Adrenal gland (tissue), 5 donors: ENCODE measurements at regions not wholly inside any gene's neighbourhood (a gene's known extent, or its start where the extent isn't known, plus 50 kb on each side); places are given as distances from the start of the nearest gene placed in this dataset.

ENCODE experiments used
- POLR2A ChIP-seq, 2 donors: fragments of 450-650 bp; IDR thresholded peaks; one replicate each; pipeline ENCODE4 v1.6.1; 2017; ENCODE audit warnings: antibody characterized with exemption in 2 of 2, mild to moderate bottlenecking in 2 of 2, moderate library complexity in 1 of 2
- TF ChIP-seq, protein P1 (sequence below), 6 experiments: fragments of 450-650 bp in 4 of 6; fragments of 200-600 bp in 2 of 6; sonication (generic) in 1 of 6; IDR thresholded peaks; 1 replicate in 5 of 6; 2 replicates in 1 of 6; pipeline versions ENCODE4 v1.5.1 to v1.8.0; 2016 to 2021; ENCODE audit warnings: antibody characterized with exemption in 6 of 6, mild to moderate bottlenecking in 2 of 6, moderate library complexity in 1 of 6
- donor health status: DM: no; HTN: no; CAD: no.

DNA sequence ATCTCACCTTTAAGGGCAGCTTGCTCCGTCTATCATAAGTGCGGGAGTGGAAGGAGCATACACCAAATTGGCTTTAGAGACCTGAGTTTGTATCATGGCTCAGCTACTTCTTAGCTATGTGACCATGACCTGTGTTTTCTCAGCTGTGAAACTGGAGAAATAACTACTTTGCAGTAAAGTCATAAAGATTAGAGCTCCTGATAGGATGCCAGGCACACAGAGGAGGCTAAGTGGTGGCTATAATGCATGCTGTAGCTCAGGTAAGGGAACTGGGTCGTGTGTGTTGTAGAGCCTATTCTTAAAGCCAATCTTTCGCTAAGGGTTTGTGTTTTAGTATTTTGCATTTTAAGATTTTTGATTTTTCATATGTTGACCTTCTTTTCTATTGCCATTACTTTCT, 451.5 kb upstream of the MAN1A1 start:
- no peak for TF ChIP-seq POLR2A (IDR thresholded peaks at IDR 0.05)
- TF ChIP-seq, protein P1, sequence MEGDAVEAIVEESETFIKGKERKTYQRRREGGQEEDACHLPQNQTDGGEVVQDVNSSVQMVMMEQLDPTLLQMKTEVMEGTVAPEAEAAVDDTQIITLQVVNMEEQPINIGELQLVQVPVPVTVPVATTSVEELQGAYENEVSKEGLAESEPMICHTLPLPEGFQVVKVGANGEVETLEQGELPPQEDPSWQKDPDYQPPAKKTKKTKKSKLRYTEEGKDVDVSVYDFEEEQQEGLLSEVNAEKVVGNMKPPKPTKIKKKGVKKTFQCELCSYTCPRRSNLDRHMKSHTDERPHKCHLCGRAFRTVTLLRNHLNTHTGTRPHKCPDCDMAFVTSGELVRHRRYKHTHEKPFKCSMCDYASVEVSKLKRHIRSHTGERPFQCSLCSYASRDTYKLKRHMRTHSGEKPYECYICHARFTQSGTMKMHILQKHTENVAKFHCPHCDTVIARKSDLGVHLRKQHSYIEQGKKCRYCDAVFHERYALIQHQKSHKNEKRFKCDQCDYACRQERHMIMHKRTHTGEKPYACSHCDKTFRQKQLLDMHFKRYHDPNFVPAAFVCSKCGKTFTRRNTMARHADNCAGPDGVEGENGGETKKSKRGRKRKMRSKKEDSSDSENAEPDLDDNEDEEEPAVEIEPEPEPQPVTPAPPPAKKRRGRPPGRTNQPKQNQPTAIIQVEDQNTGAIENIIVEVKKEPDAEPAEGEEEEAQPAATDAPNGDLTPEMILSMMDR (IDR thresholded peaks at IDR 0.05), result no peak
